ENCODE measurements at regions not wholly inside any gene's neighbourhood (a gene's known extent, or its start where the extent isn't known, plus 50 kb on each side); places are given as distances from the start of the nearest gene placed in this dataset.

GRCh38 chr3:59631482-59631881 is 581.7 kb upstream of the CFAP20DC start:
- no peak for DNase-seq
- Mint-ChIP-seq H3K36me3 (ENCODE audit: low read depth) (no peaks in the 10 kb centered on the region), H3K4me1 (no peaks in the 10 kb centered on the region), H3K27me3 (no peaks in the 10 kb centered on the region), H3K9me3 (peaks cover 4% of the 10 kb centered on the region), H3K4me3 (no peak overlapping the region), H3K27ac (no peak overlapping the region)
- ChIA-PET CTCF (no interaction called here), POLR2A (no interaction called here)

DNA sequence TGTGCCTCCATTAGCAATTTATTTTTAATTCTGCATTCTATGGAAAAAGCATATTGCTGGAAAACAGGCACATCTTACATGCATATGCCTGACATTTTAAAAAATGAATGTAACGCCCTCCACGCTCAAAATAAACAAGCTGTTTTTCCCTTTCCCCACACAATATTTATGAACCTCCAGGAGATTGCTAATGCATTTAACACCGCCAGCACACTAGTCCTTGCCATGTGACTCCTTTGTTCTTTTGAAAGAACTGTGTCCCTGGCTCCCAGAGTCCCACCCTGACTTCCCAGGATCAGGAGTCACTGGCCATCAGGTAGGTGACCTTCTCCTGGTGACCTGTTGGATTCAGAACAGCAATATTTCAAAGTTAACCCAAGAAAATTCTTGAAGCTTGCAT is 571.2 kb upstream of the CFAP20DC start:
- peaks cover 16% of the 10 kb centered on the region for H3K9me3 Mint-ChIP-seq
- peaks cover 3% of the 10 kb centered on the region for H3K27me3 Mint-ChIP-seq
- no peak for DNase-seq
- ChIA-PET POLR2A (no interaction called here), CTCF (interaction anchor here (0.6 to 1.0 kb wide), 2 partner anchors 52 to 137 kb away, joined by 3 read pairs; no protein-coding TSS in a partner anchor)
- no peak overlapping the region for H3K27ac Mint-ChIP-seq
- no peaks in the 10 kb centered on the region for H3K4me1 Mint-ChIP-seq
- no peak overlapping the region for H3K4me3 Mint-ChIP-seq
- H3K36me3 Mint-ChIP-seq (ENCODE audit: low read depth) = no peaks in the 10 kb centered on the region

- CTCF ChIA-PET = interaction anchor here (0.6 to 1.0 kb wide), 2 partner anchors 53 to 138 kb away, joined by 3 read pairs; no protein-coding TSS in a partner anchor
Observed at GRCh38 chr3:59620325-59620724, 570.5 kb upstream of the CFAP20DC start.

DNA sequence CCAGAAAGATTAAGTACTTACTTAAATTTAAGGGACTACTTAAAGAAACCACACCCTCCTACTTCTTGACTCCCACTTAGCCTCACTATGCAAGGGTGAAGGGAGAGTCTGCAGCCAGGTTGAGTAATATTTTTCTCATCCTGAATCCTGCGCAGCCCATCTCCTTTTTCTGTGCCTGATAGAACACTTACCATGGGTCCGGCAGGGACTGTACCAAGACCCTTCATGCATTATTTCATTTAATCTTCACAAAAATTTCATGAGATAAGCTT is 562.6 kb upstream of the CFAP20DC start:
- Mint-ChIP-seq H3K27me3 (peaks cover 5% of the 10 kb centered on the region), H3K27ac (no peak overlapping the region), H3K4me3 (no peak overlapping the region), H3K4me1 (no peaks in the 10 kb centered on the region), H3K36me3 (ENCODE audit: low read depth) (no peaks in the 10 kb centered on the region), H3K9me3 (peaks cover 9% of the 10 kb centered on the region)
- CTCF ChIA-PET = no interaction called here
- DNase-seq = no peak
- POLR2A ChIA-PET = no interaction called here

More at GRCh38 chr3:59620325-59620724, 570.5 kb upstream of the CFAP20DC start:
- POLR2A ChIA-PET = no interaction called here
- Mint-ChIP-seq H3K9me3 (peaks cover 16% of the 10 kb centered on the region), H3K27me3 (peaks cover 5% of the 10 kb centered on the region), H3K27ac (no peak overlapping the region), H3K36me3 (ENCODE audit: low read depth) (no peaks in the 10 kb centered on the region), H3K4me3 (no peak overlapping the region), H3K4me1 (no peaks in the 10 kb centered on the region)
- DNase-seq = no peak

GRCh38 chr3:59611649-59612443 is 562.0 kb upstream of the CFAP20DC start:
- Mint-ChIP-seq H3K36me3 (ENCODE audit: low read depth) (no peaks in the 10 kb centered on the region), H3K9me3 (peaks cover 9% of the 10 kb centered on the region), H3K4me1 (no peaks in the 10 kb centered on the region), H3K4me3 (no peak overlapping the region), H3K27ac (no peak overlapping the region), H3K27me3 (peaks cover 5% of the 10 kb centered on the region)
- ChIA-PET POLR2A (no interaction called here), CTCF (no interaction called here)
- no peak for DNase-seq

DNA sequence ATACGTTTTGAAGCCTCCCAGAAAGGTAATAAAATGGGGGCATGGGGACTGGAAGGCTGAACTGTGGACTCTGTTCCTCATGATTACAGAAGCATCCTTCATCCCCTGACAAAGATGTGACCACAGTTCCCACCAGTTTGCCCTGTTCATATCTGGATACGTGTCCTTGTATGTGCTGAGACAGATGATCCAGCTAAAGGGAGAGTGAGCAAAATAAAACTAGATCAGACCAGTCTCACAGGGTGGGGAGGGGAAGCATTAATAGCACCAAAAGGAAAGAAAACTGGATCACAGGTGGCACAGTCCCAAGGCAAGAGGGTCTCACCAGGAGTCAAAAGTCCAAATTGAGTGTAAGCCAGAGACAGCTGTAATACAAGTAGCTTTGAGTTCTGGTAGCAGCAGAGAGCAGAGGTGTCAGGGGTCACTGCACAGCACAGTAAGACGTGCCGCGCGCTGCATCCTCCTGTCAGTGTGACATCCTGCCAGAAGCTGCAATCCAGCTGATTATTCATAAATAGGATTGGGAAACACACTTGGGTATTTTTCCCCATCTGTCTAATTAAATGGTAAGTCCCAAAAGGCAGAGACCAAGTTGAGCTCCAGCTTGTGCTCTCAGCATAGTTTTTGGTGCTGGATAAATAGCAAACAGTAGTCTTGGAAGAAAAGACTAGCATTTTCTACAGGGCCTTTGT is 560.0 kb upstream of the CFAP20DC start:
- Mint-ChIP-seq H3K4me3 (no peak overlapping the region), H3K27ac (no peak overlapping the region), H3K27me3 (no peaks in the 10 kb centered on the region), H3K4me1 (no peaks in the 10 kb centered on the region), H3K36me3 (ENCODE audit: low read depth) (no peaks in the 10 kb centered on the region), H3K9me3 (peaks cover 5% of the 10 kb centered on the region)
- ChIA-PET POLR2A (no interaction called here), CTCF (interaction anchor here (1.4 kb wide), 1 partner anchor 240 kb away, joined by 4 read pairs; no protein-coding TSS in a partner anchor)
- DNase-seq = no peak

GRCh38 chr3:59608356-59608755 is 558.5 kb upstream of the CFAP20DC start:
- Mint-ChIP-seq H3K4me1 (no peaks in the 10 kb centered on the region), H3K27ac (no peak overlapping the region), H3K9me3 (peaks cover 5% of the 10 kb centered on the region), H3K4me3 (no peak overlapping the region), H3K27me3 (no peaks in the 10 kb centered on the region), H3K36me3 (ENCODE audit: low read depth) (no peaks in the 10 kb centered on the region)
- ChIA-PET CTCF (no interaction called here), POLR2A (no interaction called here)
- no peak for DNase-seq

GRCh38 chr3:59607656-59608055 is 557.8 kb upstream of the CFAP20DC start:
- no peak for DNase-seq
- CTCF ChIA-PET = interaction anchor here (1.2 to 1.3 kb wide), 2 partner anchors 12 to 57 kb away, joined by 3 read pairs; no protein-coding TSS in a partner anchor
- H3K27ac Mint-ChIP-seq = no peak overlapping the region
- H3K4me1 Mint-ChIP-seq = no peaks in the 10 kb centered on the region
- POLR2A ChIA-PET = no interaction called here
- H3K9me3 Mint-ChIP-seq = no peaks in the 10 kb centered on the region
- no peaks in the 10 kb centered on the region for H3K36me3 Mint-ChIP-seq (ENCODE audit: low read depth)
- H3K27me3 Mint-ChIP-seq = no peaks in the 10 kb centered on the region
- no peak overlapping the region for H3K4me3 Mint-ChIP-seq

GRCh38 chr3:59606638-59607266 is 556.9 kb upstream of the CFAP20DC start:
- no peak for DNase-seq
- Mint-ChIP-seq H3K4me1 (no peaks in the 10 kb centered on the region), H3K27me3 (no peaks in the 10 kb centered on the region), H3K27ac (no peak overlapping the region), H3K9me3 (no peaks in the 10 kb centered on the region), H3K36me3 (ENCODE audit: low read depth) (no peaks in the 10 kb centered on the region), H3K4me3 (no peak overlapping the region)
- ChIA-PET POLR2A (no interaction called here), CTCF (interaction anchor here (1.1 to 1.3 kb wide), 4 partner anchors 11 to 240 kb away, joined by 3 read pairs; no protein-coding TSS in a partner anchor)

DNA sequence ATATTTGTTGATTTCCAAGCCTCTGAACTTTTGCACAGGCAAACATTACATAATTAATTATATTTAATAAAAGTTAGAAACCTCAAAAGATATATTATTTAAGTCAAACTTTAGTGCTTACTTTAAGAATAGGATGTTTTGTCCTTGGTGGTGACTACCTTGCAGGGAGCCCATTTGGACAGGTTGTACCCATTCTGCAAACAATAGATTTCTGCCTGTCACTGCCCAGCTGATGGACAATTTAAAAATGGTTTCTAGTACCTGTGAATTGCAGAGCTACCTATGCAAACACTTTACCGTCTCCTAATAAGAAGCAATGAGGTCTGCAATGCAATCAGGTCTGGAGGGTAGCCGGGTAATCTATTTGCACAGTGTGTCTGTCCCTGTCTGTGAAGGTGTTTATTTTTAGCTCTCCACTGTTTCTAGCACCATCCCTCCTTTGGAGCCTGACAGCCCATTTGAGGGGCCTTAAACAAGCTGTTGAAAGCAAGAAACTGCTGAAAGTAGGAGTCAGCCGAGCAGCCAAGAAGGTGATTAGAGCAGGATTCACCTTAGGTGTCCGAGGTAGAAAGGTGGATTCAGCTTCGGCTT is 556.2 kb upstream of the CFAP20DC start:
- CTCF ChIA-PET = interaction anchor here (1.1 to 1.2 kb wide), 2 partner anchors 31 to 241 kb away, joined by 3 read pairs; no protein-coding TSS in a partner anchor
- Mint-ChIP-seq H3K27me3 (no peaks in the 10 kb centered on the region), H3K4me1 (no peaks in the 10 kb centered on the region)

DNA sequence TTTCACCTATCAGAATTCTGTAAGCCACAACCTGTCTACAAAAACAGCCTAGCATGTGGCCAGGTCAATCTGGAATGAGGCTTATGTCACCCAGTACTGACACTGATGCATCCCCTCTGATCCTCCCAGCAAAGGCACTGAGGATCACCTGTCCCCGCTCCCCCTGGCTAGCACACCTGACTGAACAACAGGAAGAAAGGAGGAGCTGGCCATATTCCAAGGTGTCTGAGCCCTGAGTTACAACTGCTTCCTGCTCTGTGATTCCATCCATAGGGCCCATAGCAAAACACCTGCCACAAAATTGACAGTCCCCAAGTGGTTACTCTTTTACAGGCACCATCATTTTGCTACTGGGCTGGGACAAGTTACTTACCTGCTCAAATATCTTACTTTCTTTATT is 555.5 kb upstream of the CFAP20DC start:
- H3K36me3 Mint-ChIP-seq (ENCODE audit: low read depth) = no peaks in the 10 kb centered on the region
- H3K27me3 Mint-ChIP-seq = no peaks in the 10 kb centered on the region
- no peaks in the 10 kb centered on the region for H3K4me1 Mint-ChIP-seq
- ChIA-PET CTCF (no interaction called here), POLR2A (no interaction called here)
- no peak for DNase-seq
- H3K27ac Mint-ChIP-seq = no peak overlapping the region
- H3K4me3 Mint-ChIP-seq = no peak overlapping the region
- H3K9me3 Mint-ChIP-seq = no peaks in the 10 kb centered on the region

More for the DNA sequence above, 556.2 kb upstream of the CFAP20DC start:
- Mint-ChIP-seq H3K36me3 (ENCODE audit: low read depth) (no peaks in the 10 kb centered on the region), H3K4me3 (no peak overlapping the region), H3K27ac (no peak overlapping the region), H3K9me3 (no peaks in the 10 kb centered on the region)
- POLR2A ChIA-PET = no interaction called here
- DNase-seq = no peak

DNA sequence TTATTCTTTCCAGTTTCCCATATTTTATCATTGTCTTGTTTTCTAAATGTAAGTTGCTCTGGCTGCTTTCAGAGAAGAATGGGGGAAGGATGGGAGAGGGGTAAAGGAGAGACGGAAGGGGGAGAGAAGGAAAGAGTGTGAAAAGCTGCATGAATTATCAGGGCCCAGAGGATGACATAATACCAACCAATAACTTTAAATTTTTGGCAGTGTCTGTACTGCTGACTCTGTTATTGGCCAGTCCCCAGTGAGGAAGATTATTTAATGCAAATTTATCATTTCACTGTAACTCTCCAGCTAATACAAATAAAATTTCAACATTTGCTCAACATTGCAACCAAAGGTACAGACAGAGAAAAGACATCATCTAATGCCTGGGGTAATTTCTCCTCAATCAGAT is 551.7 kb upstream of the CFAP20DC start:
- DNase-seq = no peak
- no peak overlapping the region for H3K27ac Mint-ChIP-seq
- H3K36me3 Mint-ChIP-seq (ENCODE audit: low read depth) = no peaks in the 10 kb centered on the region
- H3K9me3 Mint-ChIP-seq = peaks cover 7% of the 10 kb centered on the region
- H3K4me3 Mint-ChIP-seq = no peak overlapping the region
- CTCF ChIA-PET = interaction anchor here (2.2 kb wide), 1 partner anchor 26 kb away, joined by 4 read pairs; no protein-coding TSS in a partner anchor
- H3K4me1 Mint-ChIP-seq = no peaks in the 10 kb centered on the region
- no peaks in the 10 kb centered on the region for H3K27me3 Mint-ChIP-seq
- POLR2A ChIA-PET = no interaction called here

DNA sequence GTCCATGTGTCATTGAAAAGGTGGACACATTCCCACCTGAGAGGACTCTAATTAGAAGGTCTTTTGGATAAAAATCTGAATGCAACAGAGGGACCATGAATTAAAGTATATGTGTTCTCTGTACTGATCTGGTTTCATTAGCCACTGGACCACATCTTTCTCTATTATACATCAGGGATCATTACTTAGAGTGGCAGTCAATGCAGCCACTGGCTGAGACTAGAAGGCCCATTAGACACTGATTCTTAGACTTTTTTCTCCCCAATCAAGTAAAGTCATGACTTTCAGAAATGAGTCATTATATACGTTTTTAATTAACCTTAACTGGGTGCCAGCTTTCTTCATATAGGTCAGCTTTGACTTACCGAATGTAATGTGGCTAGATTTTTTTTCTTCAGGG is 550.8 kb upstream of the CFAP20DC start:
- DNase-seq = no peak
- H3K27me3 Mint-ChIP-seq = no peaks in the 10 kb centered on the region
- peaks cover 9% of the 10 kb centered on the region for H3K9me3 Mint-ChIP-seq
- H3K4me1 Mint-ChIP-seq = no peaks in the 10 kb centered on the region
- no peak overlapping the region for H3K4me3 Mint-ChIP-seq
- POLR2A ChIA-PET = no interaction called here
- CTCF ChIA-PET = interaction anchor here (2.2 kb wide), 1 partner anchor 25 kb away, joined by 4 read pairs; no protein-coding TSS in a partner anchor
- H3K27ac Mint-ChIP-seq = no peak overlapping the region
- no peaks in the 10 kb centered on the region for H3K36me3 Mint-ChIP-seq (ENCODE audit: low read depth)
